GM18873 (cell line): ENCODE measurements at regions not wholly inside any gene's neighbourhood (a gene's known extent, or its start where the extent isn't known, plus 50 kb on each side); places are given as distances from the start of the nearest gene placed in this dataset.

Experiments
- ATAC-seq: cut with Tn5 transposase; IDR thresholded peaks from one replicate; pipeline ENCODE4 v1.9.1; 2021; ENCODE audit warnings: mild to moderate bottlenecking, moderate library complexity, moderate number of reproducible peaks; ENCODE audit not compliant: unreplicated experiment, low FRiP score

DNA sequence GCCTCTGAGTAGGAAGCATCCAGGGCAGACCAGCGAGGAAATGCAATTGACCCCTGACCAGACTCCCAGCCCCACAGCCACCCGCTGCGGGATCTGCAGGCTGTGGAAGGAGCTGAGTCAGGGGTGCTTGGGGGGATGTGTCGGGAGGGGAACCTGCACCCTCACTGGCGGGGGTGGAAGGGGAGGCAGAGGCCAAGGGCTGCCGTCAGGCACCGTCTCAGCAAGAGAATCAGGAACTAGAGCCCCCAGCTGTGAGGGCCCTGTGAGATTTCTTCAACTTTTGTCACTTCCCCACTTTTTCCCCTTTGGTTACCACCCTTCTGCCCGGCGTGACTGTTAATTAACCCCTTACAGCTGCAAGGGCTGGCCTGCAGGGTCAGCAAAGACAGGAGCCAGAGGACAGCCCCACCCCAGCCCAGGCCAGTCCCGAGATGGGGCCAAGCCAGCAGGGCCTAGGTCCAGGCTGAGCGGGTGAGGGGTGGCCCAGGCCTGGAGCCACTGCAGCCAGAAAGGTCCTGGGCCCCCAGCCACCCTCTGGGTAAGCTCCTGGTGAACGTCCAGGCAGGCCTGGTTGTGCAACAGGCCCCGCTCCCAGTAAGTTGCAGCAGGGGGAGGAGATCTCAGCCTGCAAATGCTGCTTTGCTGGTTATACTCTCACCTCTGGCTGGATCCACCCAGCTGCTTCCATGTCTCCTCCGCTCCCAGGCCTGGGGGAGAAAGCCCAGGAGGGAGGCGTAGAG, 147.0 kb upstream of the ID2 start:
- ATAC-seq = no peak

DNA sequence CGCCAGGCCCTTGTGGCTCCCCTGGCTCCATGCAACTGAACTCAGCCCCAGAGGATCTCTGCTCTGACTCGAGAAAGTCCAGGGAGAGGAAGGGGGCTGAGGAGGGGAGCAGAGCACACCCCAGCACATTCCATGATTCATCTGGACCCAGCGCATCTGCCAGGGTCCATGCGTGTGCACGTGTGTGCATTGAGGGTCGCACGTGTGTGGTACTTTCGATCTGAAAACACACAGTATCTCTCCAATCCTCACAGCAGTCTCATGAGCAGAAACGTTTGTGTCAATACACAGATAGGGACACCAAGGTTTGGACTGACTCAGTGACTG, 146.4 kb upstream of the ID2 start:
- ATAC-seq = no peak

DNA sequence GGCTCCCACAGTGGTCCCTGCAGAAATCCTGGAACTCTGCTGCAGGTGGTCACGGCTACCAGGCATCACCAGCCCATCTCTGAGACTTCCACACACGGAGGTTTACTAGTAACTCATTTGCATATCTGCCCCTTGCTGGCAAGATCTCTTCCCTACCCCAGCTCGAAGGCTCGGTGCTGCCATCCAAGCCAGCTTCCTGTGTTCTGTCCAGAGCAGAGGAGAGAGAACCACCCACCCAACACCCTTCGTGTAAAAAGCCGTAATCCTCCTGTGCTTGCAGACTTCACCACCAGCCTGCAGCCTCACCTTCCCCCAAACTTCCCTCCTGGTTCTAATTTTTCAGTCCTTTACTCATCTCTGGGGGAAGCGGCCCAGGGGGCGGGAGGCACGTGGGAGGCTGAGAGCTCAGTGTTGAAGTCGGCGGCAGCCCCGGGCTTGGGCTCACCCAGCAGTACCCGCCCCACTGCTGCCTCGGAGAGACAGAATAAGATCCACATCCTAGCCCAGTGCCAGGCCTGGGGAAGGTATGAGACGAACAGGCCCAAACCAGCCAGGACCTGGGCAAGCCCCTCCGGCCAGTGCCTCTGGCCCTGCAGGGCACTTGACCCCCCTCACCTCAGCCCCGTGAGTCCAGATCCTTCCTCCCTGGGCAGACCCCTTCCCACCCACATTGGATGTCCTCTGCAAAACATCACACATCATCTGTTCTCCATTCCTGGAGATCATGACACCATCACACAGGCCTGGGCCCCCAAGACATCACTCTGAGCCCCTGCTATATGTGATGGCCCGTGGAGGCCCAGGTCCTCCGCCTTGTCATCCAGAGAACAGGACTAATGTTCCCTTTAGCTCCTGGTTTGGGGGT, 145.8 kb upstream of the ID2 start:
- no peak for ATAC-seq

DNA sequence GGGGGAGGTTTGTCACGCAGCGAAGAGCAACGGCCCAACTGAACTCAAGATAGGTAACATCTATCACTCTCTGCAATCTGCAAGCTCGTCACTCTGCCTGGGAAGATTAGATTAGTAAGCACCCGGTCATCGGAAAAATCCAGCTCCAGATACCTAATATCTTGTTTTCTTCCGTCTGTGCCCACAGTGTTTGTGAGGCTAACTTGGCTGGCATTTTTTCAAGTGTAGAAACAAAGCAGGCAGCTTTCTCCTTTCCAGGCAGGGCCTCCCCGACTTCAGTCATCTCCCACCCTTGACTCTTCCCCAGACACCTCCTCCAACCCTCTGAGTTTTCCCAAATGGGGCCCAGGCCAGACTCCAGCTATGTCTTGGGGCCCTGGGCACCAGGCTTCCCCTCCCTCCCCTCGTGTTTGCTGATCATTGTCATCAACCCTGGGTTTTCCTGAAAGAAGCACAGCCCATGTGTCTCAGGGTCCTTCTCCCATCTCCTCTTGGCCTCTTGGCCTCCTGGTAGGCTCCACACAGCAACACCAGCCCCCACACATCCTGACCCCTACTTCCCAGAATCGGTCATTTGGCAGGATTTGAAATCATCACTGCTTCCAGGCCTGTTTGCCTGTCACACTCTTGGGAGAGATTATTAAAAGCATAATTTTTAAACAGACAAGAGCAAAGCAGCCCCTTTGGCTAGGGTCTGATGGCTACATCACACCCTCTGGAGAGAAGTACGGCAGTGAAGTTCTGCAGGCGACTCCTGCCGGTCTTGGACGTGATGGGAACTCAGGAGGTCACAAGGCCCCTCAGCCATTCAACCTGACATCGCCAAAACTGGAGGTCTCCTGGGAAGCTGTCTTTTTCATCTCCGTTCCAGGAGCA, 144.9 kb upstream of the ID2 start:
- ATAC-seq = no peak

DNA sequence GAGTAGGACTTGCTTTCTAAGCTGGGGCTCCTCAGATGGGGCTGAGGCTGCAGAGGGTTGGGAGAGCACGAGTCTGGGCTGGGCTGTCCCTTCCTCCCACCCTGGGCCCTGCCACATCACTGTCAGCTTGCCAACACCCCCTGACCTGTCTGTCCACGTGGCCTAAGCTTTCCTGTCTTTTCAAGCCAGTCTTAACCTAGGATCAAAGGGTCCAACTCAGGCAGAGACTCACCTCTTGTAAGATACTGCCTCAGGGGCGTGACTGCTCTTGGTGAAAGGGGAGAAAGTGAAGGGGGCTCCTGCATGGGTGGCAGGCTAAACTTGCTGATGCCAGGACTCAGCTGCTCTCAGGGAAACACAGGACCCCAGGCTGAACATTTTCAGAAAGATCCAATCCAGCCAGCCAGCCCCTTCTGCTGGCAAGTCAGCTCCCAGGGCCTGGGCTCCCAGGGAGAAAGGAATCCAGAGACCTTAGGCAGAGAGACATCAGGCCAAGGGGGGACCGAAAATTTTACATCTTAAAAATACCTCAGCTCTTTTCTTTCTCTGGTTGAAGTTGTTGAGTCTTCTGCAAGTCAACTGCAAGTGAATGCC, 144.2 kb upstream of the ID2 start:
- no peak for ATAC-seq

DNA sequence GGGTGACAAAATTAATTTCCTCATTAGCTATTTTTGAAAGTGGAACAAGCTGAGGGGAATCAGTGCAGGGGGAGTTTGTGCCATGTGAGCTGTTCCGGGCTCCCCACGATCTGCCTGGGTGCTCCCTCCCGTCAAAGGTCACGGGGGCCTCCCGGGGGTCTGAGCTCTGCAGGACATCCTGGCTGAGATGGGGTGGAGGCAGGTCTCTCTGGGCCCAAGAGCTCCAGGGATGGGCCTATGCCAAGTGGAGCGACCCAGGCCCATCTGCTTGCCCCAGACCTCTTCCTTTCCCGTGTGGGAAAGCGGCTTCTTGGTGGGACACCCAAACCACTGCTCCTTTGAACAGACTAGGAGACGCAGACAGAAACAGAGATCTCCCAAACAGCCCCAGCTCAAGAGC, 143.3 kb upstream of the ID2 start:
- no peak for ATAC-seq

DNA sequence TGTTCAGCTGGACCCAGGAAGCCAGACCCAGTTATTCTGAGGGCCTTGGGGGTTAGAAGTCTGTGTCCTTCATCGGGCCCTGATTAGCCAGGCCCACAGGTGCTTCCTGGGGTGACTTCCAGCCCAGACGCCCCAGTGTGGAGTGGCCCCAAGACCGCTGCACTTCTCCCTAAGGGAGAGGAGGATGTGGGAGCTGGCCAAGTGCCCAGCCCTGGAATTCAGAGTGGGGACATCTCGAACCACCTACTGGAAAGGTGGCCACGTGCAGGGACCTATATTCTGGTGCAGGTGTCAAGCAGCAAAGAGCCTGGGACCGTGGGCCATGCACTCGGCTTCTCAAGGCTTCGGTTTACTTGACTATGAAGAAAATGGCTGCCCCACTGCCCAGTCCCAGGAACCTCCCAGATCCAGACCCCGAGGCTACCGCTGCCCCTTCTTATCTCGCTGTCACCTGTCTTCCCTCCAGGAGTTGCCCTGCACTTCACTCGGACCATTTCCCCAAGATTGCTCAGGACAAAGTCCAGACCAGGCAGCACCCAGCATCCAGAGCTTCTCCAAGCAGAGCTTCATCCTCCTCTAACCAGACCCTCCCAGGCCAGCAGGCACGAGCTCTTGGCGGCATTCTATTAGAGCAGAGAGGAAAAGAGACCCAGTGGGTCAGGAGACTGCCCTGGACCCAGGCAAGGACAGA, 142.8 kb upstream of the ID2 start:
- no peak for ATAC-seq

DNA sequence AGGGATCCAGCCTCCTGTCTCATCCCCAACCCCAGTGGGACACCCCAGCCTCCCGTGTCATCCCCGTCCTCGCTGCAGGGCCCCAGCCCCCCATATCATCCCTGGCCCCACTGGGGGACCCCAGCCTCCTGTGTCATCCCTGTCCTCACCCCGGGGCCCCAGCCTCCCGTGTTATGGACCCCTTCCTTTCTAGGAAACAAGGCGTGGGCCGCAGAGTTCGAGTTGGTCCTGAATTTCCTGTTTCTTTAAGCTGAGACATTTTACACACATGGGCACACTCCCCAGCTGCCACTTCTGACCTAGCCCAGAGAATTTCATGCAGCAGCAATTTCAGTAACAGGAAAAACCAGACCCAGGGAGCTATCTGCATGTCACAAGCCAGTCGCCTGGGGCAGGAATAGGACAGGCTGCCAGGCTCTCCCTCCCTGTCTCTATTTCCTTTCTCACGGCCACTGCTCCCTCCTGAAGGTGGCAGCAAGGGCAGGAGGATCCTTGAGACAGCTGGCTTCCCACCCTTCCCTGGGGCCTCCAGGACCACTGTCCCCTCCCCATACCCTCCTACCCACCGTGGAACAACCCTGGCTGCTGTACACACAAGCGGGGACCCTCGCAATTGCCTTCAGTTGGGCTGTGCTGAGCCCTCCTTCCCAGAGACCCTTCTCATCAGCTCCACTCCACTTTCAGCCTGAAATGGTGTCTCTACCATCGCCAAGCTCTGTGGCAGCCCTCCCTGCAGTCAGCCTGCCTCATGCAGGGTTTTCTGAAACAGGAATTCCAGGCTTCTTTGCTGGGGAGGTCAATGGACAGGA, 141.9 kb upstream of the ID2 start:
- ATAC-seq = no peak

DNA sequence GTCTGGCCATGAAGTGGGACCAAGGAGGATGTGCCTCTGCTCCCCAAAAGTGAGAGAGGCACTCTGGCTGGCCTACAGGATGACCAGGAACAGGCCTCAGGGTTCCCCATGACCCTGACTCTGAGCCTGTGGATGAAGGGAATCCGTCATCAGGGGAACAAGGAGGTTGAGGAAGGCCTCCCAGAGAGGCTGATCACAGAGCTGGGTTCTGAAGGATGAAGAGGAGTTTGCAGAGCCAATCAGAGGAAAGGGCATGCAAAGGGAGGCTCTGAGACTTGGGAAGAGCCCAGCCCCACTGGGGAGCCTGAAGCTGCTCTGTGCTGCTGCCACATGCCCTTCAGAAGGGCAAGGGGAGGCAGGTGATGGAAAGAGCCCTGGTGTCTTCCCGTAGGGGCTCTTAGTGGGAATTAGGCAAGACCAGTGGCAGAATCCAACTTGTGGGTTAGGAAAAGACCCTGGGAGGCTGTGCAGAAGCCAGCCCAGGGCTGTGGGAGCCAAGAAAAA, 141.3 kb upstream of the ID2 start:
- ATAC-seq = no peak

DNA sequence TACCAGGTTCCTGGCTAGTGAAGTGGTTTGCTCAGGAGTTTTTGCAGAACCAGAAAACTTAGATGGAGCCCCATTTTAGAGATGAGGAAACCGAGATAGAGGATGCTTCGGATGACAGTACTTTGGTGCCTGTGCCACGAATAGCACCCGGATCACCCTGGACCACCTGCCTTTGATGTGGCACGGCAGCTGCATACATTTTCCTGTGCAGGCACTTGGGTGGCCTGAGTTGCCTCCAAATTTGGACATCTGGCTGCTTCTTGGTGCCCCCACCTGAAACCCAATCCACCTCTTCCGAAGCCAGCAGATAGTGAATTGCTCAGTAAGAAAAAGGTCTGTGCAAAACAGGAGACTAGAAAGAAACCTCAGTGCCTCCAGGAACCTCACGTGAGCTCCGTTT, 140.6 kb upstream of the ID2 start:
- ATAC-seq = no peak

DNA sequence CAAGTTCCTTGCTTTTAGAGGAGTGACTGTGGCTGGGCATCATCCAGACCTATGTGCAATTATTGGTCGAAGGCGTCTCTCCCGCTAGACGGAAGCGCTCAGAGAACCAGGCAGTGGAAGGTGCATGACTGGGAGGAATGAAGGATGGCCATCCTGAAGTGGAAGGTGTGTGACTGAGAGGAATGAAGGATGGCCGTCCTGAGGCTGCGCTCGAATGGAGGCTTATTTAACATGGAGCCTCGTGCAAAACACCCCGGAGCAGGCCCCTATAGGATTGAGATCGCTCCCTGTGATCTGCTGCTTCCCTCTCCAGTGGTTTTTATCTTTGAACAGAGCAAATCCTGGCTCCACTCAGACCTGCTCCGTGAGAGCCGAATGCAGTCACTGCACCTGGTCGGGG, 140.2 kb upstream of the ID2 start:
- no peak for ATAC-seq

DNA sequence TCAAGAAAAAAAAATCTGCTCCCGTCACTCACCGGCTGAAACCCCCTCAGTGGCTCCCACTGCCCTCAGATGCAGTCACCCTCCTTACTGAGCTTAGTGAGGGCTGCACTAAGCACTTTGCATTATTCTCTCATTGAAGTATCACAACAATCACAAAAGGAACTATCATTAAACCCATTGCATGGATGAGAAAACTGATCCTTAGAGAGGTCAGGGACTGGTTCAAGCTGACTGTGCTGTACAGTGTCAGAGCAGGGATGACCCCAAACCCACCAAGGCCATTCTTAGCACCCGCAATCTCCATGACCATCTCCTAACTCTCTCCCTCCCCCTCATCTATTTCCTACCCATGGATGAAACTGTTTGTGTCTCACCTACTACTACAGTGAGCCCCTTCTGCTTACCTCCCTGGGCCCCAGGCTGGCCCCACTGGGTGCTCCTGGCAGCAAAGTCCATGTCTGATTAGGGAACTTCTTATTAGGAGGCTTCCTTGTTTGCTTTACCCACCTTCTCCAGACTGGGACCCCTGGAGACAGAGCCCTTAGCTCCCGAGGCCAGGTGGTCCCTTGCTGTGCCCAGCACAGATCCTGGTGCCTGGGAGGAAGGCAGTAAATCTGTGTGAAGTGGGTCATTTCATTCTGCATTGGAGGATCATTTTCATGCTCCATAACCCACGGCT, 139.3 kb upstream of the ID2 start:
- no peak for ATAC-seq

DNA sequence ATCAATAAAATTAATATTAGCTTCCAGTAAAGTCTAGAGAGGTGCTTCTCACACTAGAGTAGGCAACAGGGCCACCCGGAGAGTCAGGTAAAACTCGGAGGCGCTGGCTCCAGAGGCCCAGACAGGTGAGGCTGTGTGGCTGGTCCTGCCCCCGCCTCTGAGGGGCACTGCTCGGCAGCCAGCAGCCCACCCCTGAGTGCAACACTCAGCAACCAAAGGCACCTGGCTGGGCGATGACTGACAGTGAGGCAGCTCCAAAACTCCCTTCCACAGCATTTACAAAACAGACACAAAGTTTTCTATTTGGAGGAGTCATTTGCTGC, 138.8 kb upstream of the ID2 start:
- no peak for ATAC-seq

DNA sequence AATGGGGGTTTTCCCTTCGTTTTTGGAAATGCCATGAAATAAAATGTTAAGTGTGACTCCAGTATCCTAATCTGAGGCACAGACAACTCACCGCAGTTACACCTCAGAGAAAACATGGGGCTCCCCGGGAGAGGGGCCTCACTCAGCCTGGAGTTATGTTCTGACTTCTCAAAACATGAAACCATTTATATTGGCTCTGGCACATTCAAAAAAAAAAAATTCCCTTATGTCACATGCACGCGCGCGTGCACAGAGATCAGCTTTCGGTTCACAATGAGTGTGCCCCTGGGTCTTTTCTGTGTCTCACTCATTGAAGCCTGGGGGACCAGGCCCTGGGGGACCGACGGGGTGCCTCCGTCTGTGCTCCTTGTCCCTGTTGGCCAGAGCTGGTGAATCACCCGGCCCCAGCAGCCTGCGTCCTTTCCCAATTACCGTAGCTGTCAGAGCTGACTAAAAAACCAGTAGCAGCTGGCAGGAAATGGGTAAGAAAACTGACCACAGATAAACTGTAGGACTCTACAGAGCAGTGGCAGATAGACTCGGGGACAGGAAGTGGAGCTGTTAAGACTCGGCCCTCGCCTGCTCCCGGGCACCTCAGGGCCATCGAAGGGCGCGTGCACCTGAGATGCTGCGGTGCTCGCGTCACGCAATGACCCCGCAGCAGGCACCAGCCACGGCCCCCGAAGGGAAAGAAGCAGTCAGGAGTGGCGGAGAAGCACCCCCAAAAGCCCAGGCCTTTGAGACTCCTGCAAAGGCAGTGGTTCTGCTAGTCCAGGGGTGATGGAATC, 138.3 kb upstream of the ID2 start:
- ATAC-seq = peak; percentile 81

DNA sequence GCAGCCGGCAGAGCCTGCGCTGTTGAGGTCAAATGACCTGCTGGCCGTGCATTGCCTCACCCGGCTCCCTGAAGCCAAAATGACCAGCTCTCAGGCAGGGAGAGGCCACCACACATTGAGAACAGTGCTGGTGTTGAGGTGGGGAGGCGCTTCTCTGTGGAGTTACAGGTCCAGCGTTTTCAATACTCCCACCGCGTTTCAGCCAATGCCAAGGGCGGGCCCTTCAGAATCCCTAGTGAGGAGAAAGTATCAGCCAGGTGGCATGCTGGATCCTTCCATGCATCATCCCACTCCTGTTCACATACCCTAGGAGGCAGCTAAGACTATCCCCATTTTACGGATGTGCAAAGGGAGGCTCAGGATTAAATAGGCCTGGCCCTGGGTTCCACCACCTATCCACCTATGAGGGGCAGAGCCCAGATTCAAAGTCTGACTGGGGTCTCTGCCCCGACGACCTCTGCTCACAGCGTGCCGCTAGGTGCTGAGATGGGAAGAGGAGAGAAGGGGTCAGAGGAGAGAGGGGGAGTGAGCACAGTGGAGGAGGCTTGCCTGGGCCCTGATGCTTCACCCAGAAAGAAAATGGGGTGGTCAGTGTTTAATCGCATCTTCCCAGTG, 137.6 kb upstream of the ID2 start:
- no peak for ATAC-seq

DNA sequence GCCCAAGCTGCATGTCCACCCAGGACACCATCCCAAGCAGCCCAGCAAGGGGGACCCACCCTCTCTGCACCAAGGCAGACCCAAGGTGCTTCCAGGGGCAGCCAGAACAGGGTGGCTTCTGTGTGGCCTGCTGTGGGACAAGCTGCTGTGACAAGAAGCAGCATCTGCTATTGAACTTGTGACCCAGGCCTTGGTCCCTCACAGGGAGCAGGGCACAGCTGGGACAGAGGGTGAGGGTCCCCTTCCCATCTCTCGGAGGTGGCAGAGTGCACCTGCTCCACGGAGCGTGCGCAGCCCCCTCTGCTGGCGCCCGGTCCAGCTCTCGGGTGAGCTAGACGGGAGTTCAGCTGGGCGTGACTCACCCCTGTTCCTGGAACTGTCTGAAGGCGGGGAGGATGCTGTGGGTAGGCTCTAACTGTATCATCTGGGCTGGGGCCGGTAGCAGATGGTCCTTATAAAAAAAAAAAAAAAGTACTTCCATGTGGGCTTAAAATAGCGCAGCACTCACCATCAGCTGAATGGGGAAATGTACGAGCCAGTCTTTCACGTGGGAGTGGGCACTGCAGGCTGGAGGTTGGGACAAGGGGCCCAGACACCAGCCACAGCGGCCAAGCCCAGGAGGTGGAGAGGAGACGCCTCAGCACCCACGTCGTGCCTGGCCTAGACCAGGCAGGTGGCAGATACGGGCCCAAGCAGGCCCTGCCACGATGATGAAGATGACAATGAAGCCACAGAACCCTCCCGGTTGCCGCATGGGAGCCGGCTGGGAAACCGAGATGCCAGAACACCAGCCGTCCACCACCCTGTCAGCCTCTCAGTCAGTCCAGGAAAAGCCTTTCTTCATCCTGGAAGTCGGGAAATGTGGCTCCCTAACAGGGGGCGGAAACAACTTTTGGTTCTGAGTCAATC, 136.8 kb upstream of the ID2 start:
- ATAC-seq = peak; percentile 53
